ENCODE measurements at regions not wholly inside any gene's neighbourhood (a gene's known extent, or its start where the extent isn't known, plus 50 kb on each side); places are given as distances from the start of the nearest gene placed in this dataset.

DNA sequence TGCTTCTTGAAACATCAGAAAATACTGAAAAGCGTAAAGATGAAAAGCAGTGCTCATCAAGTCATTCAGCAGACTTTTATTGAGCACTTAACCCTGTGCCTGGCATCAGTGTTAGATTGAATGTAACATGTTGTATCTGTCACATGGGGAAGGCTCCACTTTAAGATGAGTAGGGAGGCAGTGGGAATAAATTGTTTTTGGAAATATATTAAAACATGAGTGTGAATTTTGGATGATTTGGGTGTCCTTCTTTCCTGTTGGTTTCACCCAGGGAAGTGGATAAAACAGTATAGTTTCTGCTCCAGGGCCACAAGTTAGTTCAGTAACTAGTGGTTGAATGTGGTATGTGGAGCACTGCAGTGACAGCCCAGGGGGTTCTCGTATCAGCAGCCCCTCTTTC lies 301.4 kb upstream of the TPM1 start:
- DNase-seq (ENCODE audit: low read depth): no peak
- H3K4me3 ChIP-seq (ENCODE audit: control insufficient read depth, low read depth, low read length): no peak overlapping the region
- TF ChIP-seq, protein P1, sequence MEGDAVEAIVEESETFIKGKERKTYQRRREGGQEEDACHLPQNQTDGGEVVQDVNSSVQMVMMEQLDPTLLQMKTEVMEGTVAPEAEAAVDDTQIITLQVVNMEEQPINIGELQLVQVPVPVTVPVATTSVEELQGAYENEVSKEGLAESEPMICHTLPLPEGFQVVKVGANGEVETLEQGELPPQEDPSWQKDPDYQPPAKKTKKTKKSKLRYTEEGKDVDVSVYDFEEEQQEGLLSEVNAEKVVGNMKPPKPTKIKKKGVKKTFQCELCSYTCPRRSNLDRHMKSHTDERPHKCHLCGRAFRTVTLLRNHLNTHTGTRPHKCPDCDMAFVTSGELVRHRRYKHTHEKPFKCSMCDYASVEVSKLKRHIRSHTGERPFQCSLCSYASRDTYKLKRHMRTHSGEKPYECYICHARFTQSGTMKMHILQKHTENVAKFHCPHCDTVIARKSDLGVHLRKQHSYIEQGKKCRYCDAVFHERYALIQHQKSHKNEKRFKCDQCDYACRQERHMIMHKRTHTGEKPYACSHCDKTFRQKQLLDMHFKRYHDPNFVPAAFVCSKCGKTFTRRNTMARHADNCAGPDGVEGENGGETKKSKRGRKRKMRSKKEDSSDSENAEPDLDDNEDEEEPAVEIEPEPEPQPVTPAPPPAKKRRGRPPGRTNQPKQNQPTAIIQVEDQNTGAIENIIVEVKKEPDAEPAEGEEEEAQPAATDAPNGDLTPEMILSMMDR (IDR thresholded peaks at IDR 0.05; ENCODE audit: control insufficient read depth, insufficient read depth, low read depth, low read length, missing control alignments): no peak

GRCh38 chr15:62742409-62743171 lies 300.0 kb upstream of the TPM1 start:
- no peak overlapping the region for H3K4me3 ChIP-seq (ENCODE audit: control insufficient read depth, low read depth, low read length)
- peak; percentile 86 for DNase-seq (ENCODE audit: low read depth)
- TF ChIP-seq, protein P1 (IDR thresholded peaks at IDR 0.05; ENCODE audit: control insufficient read depth, insufficient read depth, low read depth, low read length, missing control alignments): peak; percentile 89

GRCh38 chr15:62745621-62746225 lies 296.8 kb upstream of the TPM1 start:
- no peak for DNase-seq (ENCODE audit: low read depth)
- H3K4me3 ChIP-seq (ENCODE audit: control insufficient read depth, low read depth, low read length): no peak overlapping the region
- TF ChIP-seq, protein P1 (IDR thresholded peaks at IDR 0.05; ENCODE audit: control insufficient read depth, insufficient read depth, low read depth, low read length, missing control alignments): no peak

GRCh38 chr15:62748196-62748595 lies 294.4 kb upstream of the TPM1 start:
- DNase-seq (ENCODE audit: low read depth): no peak
- no peak overlapping the region for H3K4me3 ChIP-seq (ENCODE audit: control insufficient read depth, low read depth, low read length)
- TF ChIP-seq, protein P1 (IDR thresholded peaks at IDR 0.05; ENCODE audit: control insufficient read depth, insufficient read depth, low read depth, low read length, missing control alignments): no peak

DNA sequence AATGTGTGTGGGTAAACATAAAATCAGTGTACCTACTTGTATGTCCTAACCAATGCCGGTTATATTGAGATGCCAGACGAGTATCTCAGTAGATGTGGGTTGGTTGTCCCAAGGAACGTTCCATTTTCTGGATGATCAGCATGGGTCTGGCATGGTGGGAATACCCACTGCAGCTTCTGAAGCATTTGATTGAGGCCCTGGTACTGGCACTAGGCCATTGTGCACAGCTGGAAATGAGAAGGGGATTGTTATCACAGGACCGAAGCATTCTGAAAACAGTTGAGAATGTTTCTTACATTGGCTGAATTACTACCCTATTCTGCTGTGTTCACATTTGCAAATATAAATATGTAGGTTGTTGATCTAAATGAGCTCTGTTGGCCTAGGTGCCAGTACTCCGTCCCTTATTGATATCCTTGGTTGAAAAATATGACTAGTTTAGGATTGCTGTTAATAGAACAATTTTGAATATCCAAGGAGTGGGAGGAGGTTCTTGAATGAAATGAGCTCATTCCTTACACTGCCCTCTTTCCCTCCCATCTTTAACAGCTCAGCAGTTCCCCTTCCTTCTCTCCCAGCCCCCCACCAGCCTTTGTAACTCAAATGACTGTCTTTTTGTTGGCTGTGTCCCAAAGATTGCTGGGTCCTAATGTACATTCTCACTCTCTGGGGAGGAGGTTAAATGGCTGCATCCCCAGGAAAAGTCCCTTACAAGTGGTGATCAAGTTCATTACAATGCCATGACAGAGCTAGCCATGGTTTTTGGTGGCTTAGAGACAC lies 293.3 kb upstream of the TPM1 start:
- TF ChIP-seq, protein P1 (IDR thresholded peaks at IDR 0.05; ENCODE audit: control insufficient read depth, insufficient read depth, low read depth, low read length, missing control alignments): no peak
- DNase-seq (ENCODE audit: low read depth): no peak
- H3K4me3 ChIP-seq (ENCODE audit: control insufficient read depth, low read depth, low read length): no peak overlapping the region

DNA sequence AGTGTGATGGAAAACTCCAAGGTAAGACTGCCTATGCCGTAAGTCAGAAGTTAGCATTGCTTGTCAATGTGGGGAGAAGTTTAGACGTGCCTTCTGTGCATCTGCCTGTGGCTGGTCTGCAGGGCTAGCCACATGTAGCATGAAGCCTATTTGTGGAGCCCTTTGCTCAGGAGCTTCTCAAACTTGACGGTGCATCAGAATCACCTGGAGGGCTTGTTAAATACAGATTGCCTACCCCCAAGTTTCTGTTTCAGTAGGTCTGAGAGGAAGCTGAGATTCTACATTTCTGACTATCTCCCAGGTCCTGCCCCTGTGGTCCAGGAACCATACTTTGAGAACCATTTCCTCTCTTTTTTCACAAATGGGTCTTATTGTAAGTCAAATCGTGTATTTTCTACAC lies 292.1 kb upstream of the TPM1 start:
- TF ChIP-seq, protein P1 (IDR thresholded peaks at IDR 0.05; ENCODE audit: control insufficient read depth, insufficient read depth, low read depth, low read length, missing control alignments): no peak
- DNase-seq (ENCODE audit: low read depth): no peak
- no peak overlapping the region for H3K4me3 ChIP-seq (ENCODE audit: control insufficient read depth, low read depth, low read length)

Data from AG09309 (cell line).